ENCODE measurements at regions not wholly inside any gene's neighbourhood (a gene's known extent, or its start where the extent isn't known, plus 50 kb on each side); places are given as distances from the start of the nearest gene placed in this dataset.

- peaks cover 3% of the 10 kb centered on the region; the same call in 1 of the 2 replicates for H3K4me1 ChIP-seq (ENCODE audit: control insufficient read depth, insufficient read depth, low read length)
- CTCF ChIA-PET: interaction anchor here (0.7 kb wide), 1 partner anchor 10 kb away, joined by 3 read pairs; no protein-coding TSS in a partner anchor
- TF ChIP-seq ATF2 (tag by site-specific recombination; IDR thresholded peaks at IDR 0.05; ENCODE audit: low read depth): no peak
- no peak for TF ChIP-seq ZNF571 (tag by site-specific recombination; IDR thresholded peaks at IDR 0.05)
- no peak for TF ChIP-seq ZNF302 (tag by site-specific recombination; IDR thresholded peaks at IDR 0.05; ENCODE audit: low read depth)
- TF ChIP-seq ZBTB49 (tag by site-specific recombination; IDR thresholded peaks at IDR 0.05; ENCODE audit: low read depth): no peak
- no peak for TF ChIP-seq ZNF37A (tag by site-specific recombination; IDR thresholded peaks at IDR 0.05)
- TF ChIP-seq ZNF350 (tag by site-specific recombination; IDR thresholded peaks at IDR 0.05): no peak
- no peak for TF ChIP-seq REST (tag by site-specific recombination; IDR thresholded peaks at IDR 0.05)
- TF ChIP-seq BCL11B (tag by site-specific recombination; IDR thresholded peaks at IDR 0.05; ENCODE audit: low read depth): no peak
- TF ChIP-seq ZBTB10 (tag by site-specific recombination; IDR thresholded peaks at IDR 0.05): no peak
- TF ChIP-seq HOXC10 (CRISPR knock-in tag; IDR thresholded peaks at IDR 0.05): no peak
- TF ChIP-seq ZNF830 (tag by site-specific recombination; IDR thresholded peaks at IDR 0.05; ENCODE audit: low read depth): no peak
- no peak for TF ChIP-seq ZNF10 (tag by site-specific recombination; IDR thresholded peaks at IDR 0.05)
- TF ChIP-seq TSHZ1 (tag by site-specific recombination; IDR thresholded peaks at IDR 0.05; ENCODE audit: borderline replicate concordance): no peak
- no peak for TF ChIP-seq PRDM10 (tag by site-specific recombination; IDR thresholded peaks at IDR 0.05)
- no peak for TF ChIP-seq GLI2 (tag by site-specific recombination; IDR thresholded peaks at IDR 0.05; ENCODE audit: borderline replicate concordance, low read depth)
- no peak for TF ChIP-seq IKZF3 (tag by site-specific recombination; IDR thresholded peaks at IDR 0.05)
Observed at GRCh38 chr9:95760791-95761190, 114.7 kb upstream of the ERCC6L2 start.

More at GRCh38 chr9:95760791-95761190, 114.7 kb upstream of the ERCC6L2 start:
- H3K4me3 ChIP-seq (ENCODE audit: low read depth, low read length): no peak overlapping the region
- no peak overlapping the region for H3K27ac ChIP-seq (ENCODE audit: extremely low read depth, low read depth, low read length)
- no peaks in the 10 kb centered on the region for H3K9me3 ChIP-seq (ENCODE audit: control insufficient read depth, insufficient read depth, low read depth, low read length)
- H3K36me3 ChIP-seq (ENCODE audit: control insufficient read depth in 2 of 2, insufficient read depth in 1 of 2, low read length in 2 of 2): no peaks in the 10 kb centered on the region
- POLR2A ChIA-PET: interaction anchor here (1.0 kb wide), 1 partner anchor 22 kb away, joined by 4 read pairs; no protein-coding TSS in a partner anchor
